DND-41 (cell line): ENCODE measurements at regions not wholly inside any gene's neighbourhood (a gene's known extent, or its start where the extent isn't known, plus 50 kb on each side); places are given as distances from the start of the nearest gene placed in this dataset.

ENCODE experiments used
- CTCF ChIP-seq: IDR thresholded peaks from 2 replicates; pipeline ENCODE4 v1.5.1; 2012; ENCODE audit warnings: borderline replicate concordance, low read length, moderate library complexity, mild to moderate bottlenecking; ENCODE audit not compliant: poor library complexity, severe bottlenecking; ENCODE audit errors: extremely low read depth
- EZH2 ChIP-seq: IDR thresholded peaks from 3 replicates; pipeline ENCODE4 v1.6.1; 2012; ENCODE audit warnings: borderline replicate concordance, low read depth, mild to moderate bottlenecking, moderate library complexity, low read length, inconsistent platforms; ENCODE audit not compliant: severe bottlenecking

- TF ChIP-seq CTCF (no peak), EZH2 (no peak)
Observed at GRCh38 chr13:74423434-74423833, 289.2 kb upstream of the KLF12 start.
